Mesothelial cell of epicardium (in vitro differentiated cells): ENCODE measurements at regions not wholly inside any gene's neighbourhood (a gene's known extent, or its start where the extent isn't known, plus 50 kb on each side); places are given as distances from the start of the nearest gene placed in this dataset.

Experiments
- DNase-seq, 2 experiments: peaks; one replicate each; pipeline ENCODE4 v3.0.0; 2021; ENCODE audit warnings: low spot score in 2 of 2; ENCODE audit not compliant: unreplicated experiment in 2 of 2
- H3K27ac Mint-ChIP-seq: 2 replicates; pipeline ENCODE4 v1.8.0; 2021; ENCODE audit warnings: mixed read lengths
- H3K27me3 Mint-ChIP-seq: 2 replicates; pipeline ENCODE4 v1.8.0; 2021; ENCODE audit warnings: low read depth, mixed read lengths
- H3K36me3 Mint-ChIP-seq: 2 replicates; pipeline ENCODE4 v1.8.0; 2021; ENCODE audit warnings: mixed read lengths
- H3K4me1 Mint-ChIP-seq: 2 replicates; pipeline ENCODE4 v1.8.0; 2021; ENCODE audit warnings: mixed read lengths
- H3K4me3 Mint-ChIP-seq: 2 replicates; pipeline ENCODE4 v1.8.0; 2021; ENCODE audit warnings: mild to moderate bottlenecking, moderate library complexity, mixed read lengths
- H3K9me3 Mint-ChIP-seq: 2 replicates; pipeline ENCODE4 v1.8.0; 2021; ENCODE audit warnings: mixed read lengths
- TF ChIP-seq, protein P1 (sequence below): fragments of 200-600 bp; sonication (generic); IDR thresholded peaks from one replicate; pipeline ENCODE4 v1.5.0; 2021; ENCODE audit warnings: antibody characterized with exemption; ENCODE audit not compliant: unreplicated experiment

DNA sequence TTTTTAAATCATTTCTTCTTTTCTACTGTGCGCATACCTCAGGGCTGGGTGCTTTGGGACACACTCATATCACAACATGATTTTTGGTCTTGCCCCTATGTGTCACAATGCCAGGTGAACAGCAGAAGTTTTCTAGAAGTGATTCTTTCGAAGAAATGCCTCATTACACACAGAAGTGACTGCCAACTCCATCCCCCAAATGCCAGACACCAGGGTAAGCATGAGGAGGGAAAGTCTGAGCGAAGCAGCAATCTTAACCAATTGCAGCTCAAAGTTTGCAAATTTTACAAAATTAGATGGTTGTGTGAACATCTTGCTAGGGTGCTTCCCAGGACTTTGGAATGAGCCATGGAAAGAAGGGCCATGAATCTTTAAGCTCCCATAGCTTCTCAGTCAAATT lies 87.3 kb upstream of the PLEKHA5 start:
- Mint-ChIP-seq H3K9me3 (peaks cover 9% of the 10 kb centered on the region), H3K4me1 (peaks cover 18% of the 10 kb centered on the region), H3K36me3 (no peaks in the 10 kb centered on the region), H3K27me3 (no peaks in the 10 kb centered on the region), H3K4me3 (no peak overlapping the region), H3K27ac (no peak overlapping the region)
- no peak for DNase-seq
- TF ChIP-seq, protein P1, sequence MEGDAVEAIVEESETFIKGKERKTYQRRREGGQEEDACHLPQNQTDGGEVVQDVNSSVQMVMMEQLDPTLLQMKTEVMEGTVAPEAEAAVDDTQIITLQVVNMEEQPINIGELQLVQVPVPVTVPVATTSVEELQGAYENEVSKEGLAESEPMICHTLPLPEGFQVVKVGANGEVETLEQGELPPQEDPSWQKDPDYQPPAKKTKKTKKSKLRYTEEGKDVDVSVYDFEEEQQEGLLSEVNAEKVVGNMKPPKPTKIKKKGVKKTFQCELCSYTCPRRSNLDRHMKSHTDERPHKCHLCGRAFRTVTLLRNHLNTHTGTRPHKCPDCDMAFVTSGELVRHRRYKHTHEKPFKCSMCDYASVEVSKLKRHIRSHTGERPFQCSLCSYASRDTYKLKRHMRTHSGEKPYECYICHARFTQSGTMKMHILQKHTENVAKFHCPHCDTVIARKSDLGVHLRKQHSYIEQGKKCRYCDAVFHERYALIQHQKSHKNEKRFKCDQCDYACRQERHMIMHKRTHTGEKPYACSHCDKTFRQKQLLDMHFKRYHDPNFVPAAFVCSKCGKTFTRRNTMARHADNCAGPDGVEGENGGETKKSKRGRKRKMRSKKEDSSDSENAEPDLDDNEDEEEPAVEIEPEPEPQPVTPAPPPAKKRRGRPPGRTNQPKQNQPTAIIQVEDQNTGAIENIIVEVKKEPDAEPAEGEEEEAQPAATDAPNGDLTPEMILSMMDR: no peak

- TF ChIP-seq, protein P1: no peak
- H3K27ac Mint-ChIP-seq: no peak overlapping the region
- H3K4me1 Mint-ChIP-seq: peaks cover 7% of the 10 kb centered on the region
- peaks cover 11% of the 10 kb centered on the region for H3K9me3 Mint-ChIP-seq
- H3K27me3 Mint-ChIP-seq: no peaks in the 10 kb centered on the region
- no peak overlapping the region for H3K4me3 Mint-ChIP-seq
- H3K36me3 Mint-ChIP-seq: no peaks in the 10 kb centered on the region
- no peak for DNase-seq
These were observed 85.1 kb upstream of the PLEKHA5 start for GRCh38 chr12:19044430-19044829.

DNA sequence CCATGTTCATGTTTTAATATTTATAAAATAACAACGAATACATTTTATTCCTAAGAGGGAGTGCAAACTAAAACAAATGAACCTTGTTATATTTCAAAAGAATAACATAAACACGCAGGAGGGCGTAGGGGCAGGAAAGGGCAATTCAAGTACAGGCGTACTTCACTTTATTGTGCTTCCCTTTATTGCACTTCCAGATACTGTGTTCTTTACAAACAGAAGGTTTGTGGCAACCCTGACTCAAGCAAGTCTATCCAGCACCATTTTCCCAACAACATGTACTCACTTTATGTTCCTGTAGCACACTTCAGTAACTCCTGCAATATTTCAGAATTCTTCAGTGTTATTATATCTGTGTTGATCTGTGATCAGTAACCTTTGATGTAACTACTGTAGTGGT lies 84.6 kb upstream of the PLEKHA5 start:
- H3K36me3 Mint-ChIP-seq: no peaks in the 10 kb centered on the region
- no peaks in the 10 kb centered on the region for H3K27me3 Mint-ChIP-seq
- peaks cover 11% of the 10 kb centered on the region for H3K9me3 Mint-ChIP-seq
- no peak for DNase-seq
- no peak overlapping the region for H3K4me3 Mint-ChIP-seq
- TF ChIP-seq, protein P1: no peak
- peaks cover 3% of the 10 kb centered on the region for H3K4me1 Mint-ChIP-seq
- no peak overlapping the region for H3K27ac Mint-ChIP-seq

DNA sequence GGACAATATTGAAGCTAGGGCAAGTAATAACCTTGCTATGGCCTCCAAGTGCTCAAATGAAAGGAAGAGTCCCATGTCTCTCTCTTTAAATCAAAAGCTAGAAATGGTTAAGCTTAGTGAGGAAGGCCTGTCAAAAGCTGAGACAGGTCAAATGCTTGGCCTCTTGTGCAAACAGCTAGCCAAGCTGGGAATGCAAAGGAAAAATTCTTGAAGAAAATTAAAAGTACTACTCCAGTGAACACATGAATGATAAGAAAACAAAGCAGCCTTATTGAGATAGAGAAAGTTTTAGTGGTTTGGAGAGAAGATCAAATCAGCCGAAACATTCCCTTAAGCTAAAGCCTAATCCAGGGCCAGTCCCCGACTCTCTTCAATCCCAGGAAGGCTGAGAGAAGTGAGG lies 84.1 kb upstream of the PLEKHA5 start:
- TF ChIP-seq, protein P1: no peak
- Mint-ChIP-seq H3K27ac (no peak overlapping the region), H3K27me3 (no peaks in the 10 kb centered on the region), H3K4me1 (no peaks in the 10 kb centered on the region), H3K36me3 (no peaks in the 10 kb centered on the region), H3K9me3 (peaks cover 11% of the 10 kb centered on the region), H3K4me3 (no peak overlapping the region)
- no peak for DNase-seq

GRCh38 chr12:19048943-19049342 lies 80.6 kb upstream of the PLEKHA5 start:
- Mint-ChIP-seq H3K27ac (no peak overlapping the region), H3K27me3 (no peaks in the 10 kb centered on the region), H3K4me3 (no peak overlapping the region), H3K4me1 (no peaks in the 10 kb centered on the region), H3K9me3 (peaks cover 11% of the 10 kb centered on the region), H3K36me3 (no peaks in the 10 kb centered on the region)
- DNase-seq: no peak
- TF ChIP-seq, protein P1: no peak

DNA sequence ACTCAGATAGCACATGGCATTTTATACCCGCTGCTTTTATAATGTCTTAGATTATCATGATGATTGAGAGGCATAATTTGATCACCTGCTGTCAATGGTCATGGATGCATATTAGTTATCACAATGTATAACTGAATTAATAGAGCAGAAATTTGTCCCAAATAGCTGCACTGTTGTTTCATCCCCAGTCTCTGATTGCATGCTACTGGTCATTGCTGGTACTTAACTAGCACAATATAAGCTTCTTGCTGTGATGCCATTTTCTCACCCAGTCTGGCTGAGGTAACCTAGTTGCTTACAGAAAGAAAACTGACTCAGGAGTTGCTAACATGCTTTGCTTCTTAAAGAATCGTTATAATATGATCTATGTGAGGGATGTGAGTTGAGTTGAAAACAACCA lies 76.8 kb upstream of the PLEKHA5 start:
- H3K4me3 Mint-ChIP-seq: no peak overlapping the region
- no peak overlapping the region for H3K27ac Mint-ChIP-seq
- no peaks in the 10 kb centered on the region for H3K9me3 Mint-ChIP-seq
- H3K4me1 Mint-ChIP-seq: no peaks in the 10 kb centered on the region
- no peaks in the 10 kb centered on the region for H3K36me3 Mint-ChIP-seq
- DNase-seq: no peak
- no peaks in the 10 kb centered on the region for H3K27me3 Mint-ChIP-seq
- TF ChIP-seq, protein P1: no peak
